Inferior parietal cortex (tissue), 1 donor: ENCODE measurements at regions not wholly inside any gene's neighbourhood (a gene's known extent, or its start where the extent isn't known, plus 50 kb on each side); places are given as distances from the start of the nearest gene placed in this dataset.
"Not testable (repeated sequence)": the region's sequence is repeated elsewhere in the genome, so short reads cannot be mapped to it uniquely, and the experiment has no call there.

Experiments used
- DNase-seq: peaks from one replicate; pipeline ENCODE4 v3.0.0-alpha.2; 2016; ENCODE audit errors: extremely low spot score

DNA sequence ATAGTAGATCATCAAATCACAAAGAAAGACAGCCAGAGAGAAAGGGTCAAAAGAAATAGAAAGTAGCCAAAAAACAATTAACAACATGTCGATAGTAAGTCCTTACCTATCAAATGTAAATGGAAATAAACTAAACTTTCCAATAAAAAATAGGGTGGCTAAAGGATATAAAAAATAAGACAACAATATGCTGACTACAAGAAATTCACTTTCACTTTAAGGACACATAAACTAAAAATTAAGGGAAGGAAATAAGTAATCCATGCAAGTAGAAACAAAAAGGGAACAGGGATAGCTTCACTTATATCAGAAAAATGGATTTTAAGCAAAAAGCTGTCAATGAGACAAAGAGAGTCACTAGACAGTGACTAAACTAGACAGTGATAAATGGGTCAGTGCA, 903.9 kb upstream of the ZEB2 start:
- no peak for DNase-seq

DNA sequence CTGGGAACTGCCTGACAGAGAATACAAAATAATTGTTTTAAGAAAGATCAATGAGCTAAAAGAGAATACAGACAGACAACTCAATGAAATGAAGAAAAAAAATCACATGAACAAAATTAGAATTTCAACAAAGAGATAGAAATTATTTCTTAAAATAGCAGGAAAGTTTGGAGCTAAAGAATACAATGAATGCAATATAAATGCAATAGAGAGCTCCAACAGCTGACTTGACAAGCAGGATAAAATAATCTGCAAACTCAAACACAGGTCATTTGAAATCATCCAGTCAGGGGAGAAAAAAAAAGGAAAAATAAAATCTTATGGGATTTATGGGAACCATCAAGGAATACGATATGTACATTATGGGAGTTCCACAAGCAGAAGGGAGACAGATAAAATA, 902.7 kb upstream of the ZEB2 start:
- DNase-seq, result no peak

DNA sequence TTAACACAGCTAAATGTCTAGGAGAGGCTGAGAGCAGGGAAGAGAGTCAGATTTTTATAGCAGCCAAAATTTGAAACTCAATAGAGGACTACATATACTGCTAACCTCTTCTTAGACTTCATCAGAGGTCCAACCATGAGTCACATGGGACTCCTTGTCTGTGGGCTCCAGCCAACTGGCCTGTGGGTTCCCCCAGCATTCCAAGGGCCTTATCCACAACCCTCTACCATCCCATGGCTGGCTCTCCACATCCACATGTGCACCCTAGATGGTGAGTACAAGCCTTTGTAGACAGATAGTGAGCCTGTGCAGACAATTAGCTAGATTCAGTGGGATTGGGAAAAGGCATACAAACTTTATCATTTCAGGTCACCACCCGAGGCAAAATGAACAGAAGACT, 901.9 kb upstream of the ZEB2 start:
- DNase-seq, result no peak

DNA sequence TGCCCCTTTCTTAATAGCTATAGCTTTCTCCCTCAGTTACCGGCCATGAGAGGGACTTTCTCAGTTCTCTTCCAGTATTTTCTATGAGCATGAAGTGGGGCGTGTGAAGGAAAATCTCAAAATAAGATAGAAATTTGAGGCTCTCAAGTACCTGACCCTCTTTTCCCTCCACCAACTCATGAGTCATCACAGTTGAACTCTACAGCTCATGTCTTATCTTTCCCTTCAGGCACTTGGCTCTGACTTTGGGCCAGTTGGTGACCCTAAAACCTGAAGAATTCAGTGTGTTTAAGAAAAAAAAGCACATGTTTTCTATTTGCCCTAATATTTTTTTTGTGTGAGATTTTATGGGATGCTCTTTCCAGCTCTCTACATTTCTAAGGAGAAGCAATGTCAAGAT, 896.7 kb upstream of the ZEB2 start:
- DNase-seq, result no peak

DNA sequence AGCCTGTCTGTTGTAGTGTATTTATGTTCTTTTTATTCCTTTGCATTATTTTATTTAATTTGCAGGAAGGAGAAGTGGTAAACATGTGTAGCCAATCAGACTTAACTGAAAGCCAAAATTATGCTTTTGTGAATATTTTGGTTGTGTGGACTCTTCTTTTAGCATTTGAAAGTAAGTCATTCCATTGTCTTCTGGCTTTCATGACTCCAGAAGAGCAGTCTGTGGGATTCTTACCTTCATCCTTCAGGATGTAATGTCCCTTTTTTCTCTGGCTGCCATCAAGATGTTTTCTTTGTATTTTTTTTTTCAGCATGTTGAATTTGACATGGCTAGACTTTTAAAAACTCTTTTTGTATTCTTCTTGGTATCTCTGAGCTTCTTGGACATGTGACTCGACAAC, 895.2 kb upstream of the ZEB2 start:
- no peak for DNase-seq

DNA sequence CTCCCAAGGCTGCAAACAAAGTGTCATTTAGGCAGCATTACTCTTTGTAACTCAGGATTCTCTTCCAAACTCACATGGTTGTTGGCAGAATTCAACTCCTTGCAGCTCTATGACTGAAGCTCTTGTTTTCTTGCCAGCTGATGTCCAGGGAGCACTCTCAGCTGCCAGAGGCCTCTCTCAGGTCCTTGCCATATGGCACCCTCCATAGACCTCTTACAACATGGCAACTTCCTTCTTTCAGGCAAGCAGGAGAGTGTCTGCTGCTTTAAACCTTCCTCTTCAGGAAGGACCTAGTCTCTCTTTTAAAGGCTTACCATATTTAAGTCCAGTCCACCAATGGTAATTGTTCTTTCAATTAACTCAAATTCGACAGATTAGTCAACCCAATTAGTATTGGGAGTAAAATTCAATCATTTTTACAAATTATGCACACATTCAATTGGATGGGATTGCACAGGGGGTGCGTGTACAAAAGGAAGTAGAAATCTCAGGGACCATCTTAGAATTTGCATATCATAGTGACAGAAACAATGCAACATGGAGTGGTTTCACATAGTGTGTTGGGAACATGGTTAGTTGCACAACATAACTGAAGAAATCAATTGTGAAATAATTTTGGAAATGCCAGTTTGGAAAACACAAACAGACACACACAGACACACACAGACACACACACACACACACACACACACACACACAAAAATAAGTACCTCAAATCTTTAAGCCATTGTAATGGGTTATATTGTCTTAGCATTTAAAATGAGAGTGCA, 893.5 kb upstream of the ZEB2 start:
- no peak for DNase-seq

DNA sequence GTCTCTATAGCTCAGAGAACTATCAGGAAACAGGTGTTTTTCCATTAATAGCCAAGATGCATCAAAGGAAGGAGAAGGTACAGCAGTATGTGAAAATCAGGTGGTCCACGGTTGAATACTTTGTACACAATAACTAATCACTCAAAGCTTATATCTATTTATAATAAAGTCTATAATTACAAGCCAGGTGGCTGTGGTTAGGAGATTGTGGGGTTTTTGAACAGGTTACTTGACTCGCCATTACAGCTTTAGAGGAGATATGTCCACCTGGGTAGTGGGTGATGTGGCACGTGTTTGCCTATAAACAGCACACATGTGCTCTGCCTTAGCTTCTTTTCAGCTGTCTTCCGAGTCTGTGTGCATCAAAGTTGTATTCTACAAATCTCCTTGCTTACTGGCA, 892.2 kb upstream of the ZEB2 start:
- DNase-seq, result no peak

DNA sequence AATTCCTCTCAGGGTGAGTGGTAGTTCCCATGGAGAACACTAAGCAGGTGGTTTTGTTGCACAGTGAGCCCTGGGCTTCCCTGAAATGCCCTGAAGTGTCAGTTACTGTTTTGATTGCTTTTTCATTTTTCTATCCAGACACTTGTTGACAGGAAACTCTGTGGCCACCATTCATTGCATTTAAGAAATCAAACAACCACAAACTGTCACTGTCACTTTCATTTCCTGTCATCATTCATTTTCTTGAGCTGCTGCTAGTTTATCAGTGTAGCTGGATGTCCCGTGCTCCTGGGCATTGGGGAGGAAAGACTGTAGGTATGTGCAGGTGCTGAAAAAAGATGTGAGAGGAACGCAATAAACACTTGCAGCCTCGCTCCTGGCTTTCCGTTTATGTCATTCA, 891.6 kb upstream of the ZEB2 start:
- DNase-seq, result no peak

DNA sequence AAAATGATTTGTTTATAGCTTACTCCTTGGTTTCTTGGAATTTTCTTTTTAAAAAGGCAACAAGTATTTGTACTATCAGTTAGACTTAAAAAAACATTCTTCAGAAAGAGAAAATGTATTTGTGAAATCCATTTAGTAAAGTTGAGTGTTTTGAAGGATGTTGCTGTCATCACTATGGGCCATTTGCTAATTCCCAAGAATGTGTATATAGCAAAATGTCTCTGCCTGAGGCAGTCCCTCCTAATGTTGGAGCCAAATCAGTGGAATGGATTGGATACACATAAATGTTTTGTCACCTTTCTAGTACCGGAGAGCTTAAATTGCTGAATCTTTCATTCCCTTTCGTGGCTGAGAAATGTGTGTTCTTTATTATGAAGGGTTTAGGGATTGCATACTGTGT, 890.2 kb upstream of the ZEB2 start:
- DNase-seq, result no peak

DNA sequence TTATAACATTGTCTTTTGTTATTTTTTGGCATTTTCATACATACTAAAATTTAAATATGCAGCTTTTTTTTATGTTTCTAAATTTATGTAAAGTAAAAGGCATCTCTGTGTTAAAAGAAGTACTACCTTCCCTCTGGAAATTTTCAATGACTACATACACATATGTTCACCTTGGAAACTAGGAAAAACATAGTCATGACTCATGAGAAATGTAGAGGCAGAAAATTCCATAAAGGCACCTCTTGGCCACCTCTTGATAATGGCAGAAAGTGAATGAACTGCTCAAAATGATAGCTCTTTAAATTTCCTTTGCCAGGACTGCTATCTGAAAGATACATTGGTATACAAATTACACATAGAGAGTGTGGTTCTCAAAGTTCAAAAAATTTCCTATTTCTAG, 889.1 kb upstream of the ZEB2 start:
- DNase-seq, result no peak

DNA sequence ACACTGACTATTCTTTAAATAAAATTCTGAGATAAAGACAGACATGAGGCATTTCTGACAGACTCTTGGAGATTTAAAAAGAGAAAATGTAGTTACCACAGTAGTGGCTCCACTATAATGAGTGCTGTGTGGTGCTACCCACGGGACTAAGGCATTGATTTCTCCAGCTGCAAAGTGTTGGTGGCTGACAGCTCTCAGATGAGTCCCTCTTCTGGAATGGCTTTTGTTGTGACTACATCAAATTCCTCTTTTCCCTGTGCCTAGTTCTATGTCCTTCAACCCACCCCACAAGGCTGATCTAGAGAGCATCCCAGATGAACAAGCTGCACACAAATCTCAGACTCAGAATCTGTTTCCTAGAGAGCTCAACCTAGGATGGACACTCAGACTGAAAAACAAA, 884.8 kb upstream of the ZEB2 start:
- DNase-seq, result no peak

DNA sequence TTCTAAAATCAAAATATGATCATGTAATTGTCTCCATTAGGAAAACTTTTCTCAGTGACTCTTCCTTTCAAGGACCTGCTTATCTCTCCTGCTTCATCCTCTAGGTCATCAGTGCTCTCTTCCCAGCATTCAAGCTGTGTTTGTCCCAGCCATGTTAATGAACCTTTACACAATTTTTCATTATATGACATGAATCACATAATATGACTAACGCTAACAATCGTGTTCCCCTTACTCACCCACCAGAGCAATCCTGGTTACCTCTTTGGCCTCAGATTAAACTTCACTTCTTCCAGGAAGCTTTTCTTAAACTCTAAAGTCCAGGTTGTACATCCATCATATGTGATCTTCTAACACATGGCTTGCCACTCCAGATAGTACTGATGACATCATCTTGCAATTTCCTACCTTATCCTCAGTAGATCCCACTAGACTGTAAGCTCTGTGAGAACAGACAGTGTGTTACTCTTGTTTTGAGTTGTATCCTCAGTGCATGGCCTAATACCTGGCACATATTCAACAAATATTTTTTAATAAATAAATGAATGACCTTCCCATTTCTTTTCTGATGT, 882.9 kb upstream of the ZEB2 start:
- DNase-seq, result no peak

DNA sequence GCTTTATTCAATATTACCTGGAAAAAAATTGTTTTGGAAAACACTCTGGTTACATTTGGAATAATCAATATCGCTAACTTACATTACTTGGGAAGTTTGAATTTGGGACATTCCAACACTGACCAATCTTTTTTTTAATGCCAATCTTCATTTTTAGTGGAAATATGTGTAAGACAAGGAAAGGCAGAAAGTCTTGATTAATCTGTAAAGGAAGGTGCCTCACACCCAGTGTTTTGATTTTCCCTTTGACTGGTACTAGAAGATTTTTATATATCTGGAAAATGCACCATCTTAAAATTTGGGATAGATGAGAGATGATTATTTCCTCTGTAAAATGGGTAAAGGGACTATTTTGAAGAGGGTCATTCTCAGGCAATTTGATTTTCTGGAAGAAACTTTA, 879.2 kb upstream of the ZEB2 start:
- DNase-seq, result no peak

DNA sequence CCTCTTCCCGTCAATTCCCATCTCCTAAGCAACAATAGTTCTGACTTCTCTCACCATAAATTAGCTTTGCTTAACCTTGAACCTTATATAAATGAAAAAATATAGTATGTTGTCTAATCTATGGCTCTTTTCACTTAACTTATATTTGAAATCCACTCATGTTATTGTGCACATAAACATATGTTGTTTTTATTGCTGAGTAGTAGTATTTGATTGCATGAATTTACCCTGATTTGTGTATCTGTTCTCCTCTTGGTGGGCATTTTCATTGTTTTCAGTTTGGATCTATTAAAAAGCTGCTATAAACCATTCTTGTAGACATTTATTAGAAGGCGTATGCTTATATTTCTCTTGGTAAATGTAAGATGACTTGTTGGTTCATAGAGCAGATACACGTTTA, 874.3 kb upstream of the ZEB2 start:
- DNase-seq, result no peak

DNA sequence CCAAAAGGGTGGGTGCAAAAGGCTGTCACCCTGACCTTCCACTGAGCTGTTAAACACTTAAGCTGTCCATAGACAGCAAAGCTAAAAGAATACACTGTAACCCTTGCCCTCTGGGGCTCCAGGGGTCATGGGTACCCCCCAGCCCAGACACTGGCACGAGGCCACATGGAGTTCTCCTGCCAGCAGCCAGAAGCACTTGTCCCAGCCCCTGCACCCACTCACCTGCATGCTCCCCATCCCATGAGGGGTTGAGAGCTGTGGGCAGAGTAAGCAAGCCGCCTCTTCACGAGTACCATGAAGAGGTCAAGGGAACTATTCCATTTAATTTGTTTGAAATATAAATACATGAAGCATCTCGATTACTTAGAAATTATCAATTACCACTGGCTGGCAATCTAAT, 867.1 kb upstream of the ZEB2 start:
- no peak for DNase-seq

DNA sequence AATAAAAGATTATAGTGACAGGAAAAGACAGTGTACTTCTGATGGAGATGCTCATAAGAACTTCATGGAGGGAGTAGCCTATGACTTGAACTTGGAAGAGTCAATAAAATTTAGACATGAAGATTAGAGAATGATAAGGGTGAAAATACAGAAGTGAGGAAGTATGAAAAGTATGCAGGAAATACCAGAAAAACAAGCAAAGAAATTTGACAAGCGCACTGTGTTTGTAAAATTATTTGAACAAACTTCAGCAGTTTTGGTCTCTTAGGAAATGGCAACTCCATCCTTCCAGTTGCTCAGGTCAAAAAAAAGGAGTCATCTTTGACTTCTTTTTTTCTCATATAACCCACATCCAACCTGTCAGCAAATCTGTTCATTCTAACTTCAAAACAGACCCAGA, 864.0 kb upstream of the ZEB2 start:
- DNase-seq, result no peak

DNA sequence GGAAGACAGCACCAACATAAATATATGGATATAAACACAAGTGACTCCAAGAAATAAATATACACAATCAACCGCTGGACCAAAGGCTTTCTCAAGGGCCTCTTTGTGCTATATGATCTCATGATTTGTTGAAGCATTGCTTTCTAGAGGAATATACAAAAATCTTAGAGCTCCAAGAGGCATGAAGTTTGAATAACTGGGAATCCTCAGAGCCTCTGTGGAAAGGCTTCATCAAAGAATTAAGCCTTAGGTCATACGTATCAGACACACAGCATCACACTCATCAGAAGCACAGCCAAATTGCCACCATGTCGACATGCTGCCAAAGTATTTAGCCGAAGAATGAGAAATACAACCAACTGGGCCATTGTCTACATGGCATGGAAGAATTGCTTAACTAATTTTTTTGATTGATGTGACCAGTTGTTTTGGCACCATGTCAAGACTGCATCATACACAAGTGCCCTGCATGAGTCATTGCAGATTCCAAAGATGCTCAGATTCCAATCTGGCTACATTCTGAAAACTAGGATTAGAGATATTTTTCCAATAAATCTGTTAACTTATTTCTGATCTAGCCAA, 860.6 kb upstream of the ZEB2 start:
- DNase-seq, result no peak

DNA sequence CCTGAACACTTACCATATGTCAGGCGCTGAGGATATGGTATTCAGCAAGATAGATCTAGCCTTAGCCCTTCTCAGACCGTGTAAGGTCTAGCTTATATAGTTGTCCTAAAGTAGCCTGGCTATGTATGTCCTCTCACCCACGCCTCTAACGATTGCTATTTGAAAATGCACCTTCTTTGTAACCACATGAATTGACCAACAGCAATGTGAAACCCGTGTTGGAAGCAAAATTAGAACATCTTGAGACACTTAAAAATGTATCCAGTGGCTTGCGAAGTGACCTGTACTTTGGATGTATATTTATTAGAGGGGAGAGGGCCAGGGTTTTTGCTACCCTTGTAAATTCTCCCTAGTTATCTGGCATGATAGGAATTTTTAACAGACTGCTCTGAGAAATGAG, 860.0 kb upstream of the ZEB2 start:
- DNase-seq, result no peak

DNA sequence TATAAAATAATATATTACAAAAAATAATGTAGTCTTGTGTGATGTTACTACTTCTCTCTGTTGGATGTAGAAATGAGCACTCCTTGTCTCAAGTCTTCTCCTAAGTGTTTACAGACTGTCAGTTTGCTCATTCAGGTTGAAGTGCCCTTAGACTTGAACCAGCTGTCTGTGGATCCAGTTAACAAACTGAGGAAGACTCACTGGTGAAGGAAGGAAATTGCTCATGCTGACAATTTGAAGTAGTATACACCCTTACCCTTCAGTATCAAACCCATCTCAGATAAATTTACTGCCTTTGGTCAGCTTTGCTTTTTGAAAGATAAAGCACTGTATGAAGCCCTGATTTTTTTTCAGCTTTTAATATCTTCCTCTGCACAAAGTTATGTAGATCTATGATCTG, 854.2 kb upstream of the ZEB2 start:
- DNase-seq, result no peak

DNA sequence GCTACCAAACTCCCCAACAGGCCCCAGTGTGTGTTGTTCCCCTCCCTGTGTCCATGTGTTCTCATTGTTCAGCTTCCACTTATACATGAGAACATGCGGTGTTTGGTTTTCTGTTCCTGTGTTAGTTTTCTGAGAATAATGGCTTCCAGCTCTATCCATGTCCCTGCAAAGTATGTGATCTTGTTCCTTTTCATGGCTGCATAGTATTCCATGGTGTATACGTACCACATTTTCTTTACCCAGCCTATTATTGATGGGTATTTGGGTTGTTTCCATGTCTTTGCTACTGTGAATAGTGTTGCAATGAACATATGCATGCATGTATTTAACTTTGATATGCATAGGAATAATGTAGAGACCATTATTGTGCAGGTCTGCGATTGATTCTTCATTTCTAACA, 847.4 kb upstream of the ZEB2 start:
- DNase-seq, result not testable (repeated sequence)

DNA sequence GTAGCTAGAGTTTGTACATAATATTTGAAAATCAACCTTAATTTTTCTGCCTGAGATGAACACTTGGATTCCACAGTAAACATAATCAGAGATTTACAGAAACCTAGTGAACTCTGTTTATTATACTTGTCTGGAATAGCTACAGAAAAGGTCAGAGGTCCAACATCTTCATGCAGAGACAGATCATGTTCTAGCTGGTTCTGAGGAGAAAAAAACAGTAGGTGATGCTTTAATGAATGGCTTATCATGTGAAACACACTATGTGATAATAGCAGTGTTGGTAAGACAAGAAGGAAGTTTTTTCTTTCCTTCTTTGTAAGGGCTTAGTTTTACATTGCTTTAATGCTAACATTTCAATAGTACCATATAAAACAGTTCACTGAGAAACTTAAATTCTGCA, 846.4 kb upstream of the ZEB2 start:
- DNase-seq, result no peak

DNA sequence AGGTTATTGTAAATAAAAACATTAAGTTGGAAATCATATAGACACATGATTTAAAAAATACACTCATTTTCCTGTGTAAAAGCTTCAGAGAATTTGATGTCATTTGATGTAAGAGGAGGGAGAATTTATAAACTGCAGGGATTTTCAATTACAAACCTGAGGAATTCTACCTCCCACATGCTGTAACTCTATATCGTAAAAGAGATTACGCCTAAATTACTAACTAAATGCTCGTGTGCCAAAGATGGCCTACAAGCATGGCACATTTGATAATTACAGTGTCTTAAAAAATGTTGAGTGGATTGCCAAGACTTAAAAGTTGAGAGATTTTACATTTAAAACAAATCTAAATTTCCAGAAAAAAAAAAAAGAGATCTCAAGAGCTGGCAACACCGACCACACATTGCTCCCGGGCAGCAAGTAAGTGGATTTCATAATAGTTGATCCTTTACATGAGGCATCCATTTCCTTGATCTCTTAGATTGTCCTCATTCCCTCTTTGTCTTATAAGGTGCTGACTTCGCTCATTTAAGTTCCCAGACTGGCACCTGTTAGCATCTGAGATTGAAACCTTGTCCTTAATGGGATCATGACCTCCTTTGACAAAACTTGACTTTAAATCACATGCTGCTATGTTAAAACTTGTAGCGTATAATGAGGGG, 840.3 kb upstream of the ZEB2 start:
- no peak for DNase-seq

DNA sequence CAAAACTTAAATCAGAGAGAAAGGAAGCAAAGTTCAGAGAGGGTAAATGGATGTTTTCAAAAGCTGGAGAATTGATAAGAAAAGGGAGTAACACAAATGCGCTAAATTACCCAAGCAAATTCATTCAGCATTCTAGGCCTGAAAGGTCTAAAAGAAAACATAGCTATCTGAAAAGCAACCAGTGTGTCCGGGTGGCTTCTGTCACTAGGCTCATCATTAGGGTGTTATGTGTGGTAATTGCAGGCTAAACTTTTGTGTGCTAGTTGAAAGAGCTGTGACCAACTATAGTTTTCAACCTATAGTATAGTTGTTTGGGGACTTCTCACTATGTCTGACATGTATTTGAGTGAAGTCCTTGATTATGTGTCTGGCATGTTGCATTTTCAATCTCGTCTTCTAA, 839.6 kb upstream of the ZEB2 start:
- DNase-seq, result no peak
